ENCODE measurements at regions not wholly inside any gene's neighbourhood (a gene's known extent, or its start where the extent isn't known, plus 50 kb on each side); places are given as distances from the start of the nearest gene placed in this dataset.
"Not testable (repeated sequence)": the region's sequence is repeated elsewhere in the genome, so short reads cannot be mapped to it uniquely, and the experiment has no call there.

- Mint-ChIP-seq H3K36me3 (ENCODE audit: insufficient read depth in 2 of 2) (no peaks in the 10 kb centered on the region), H3K4me3 (no peak overlapping the region), H3K9me3 (no peaks in the 10 kb centered on the region), H3K27ac (no peak overlapping the region), H3K27me3 (ENCODE audit: low read depth) (no peaks in the 10 kb centered on the region), H3K4me1 (ENCODE audit: low read depth) (peaks cover 30% of the 10 kb centered on the region)
- ATAC-seq (replicated peaks in 1 of 2) (no peak), DNase-seq (no peak)
These were observed 87.4 kb downstream of the GLUL start for GRCh38 chr1:182304218-182304617.

GRCh38 chr1:182303778-182304177 lies 87.8 kb downstream of the GLUL start:
- Mint-ChIP-seq H3K4me3 (no peak overlapping the region), H3K4me1 (ENCODE audit: low read depth) (peaks cover 30% of the 10 kb centered on the region), H3K27me3 (ENCODE audit: low read depth) (no peaks in the 10 kb centered on the region), H3K9me3 (no peaks in the 10 kb centered on the region), H3K36me3 (ENCODE audit: insufficient read depth in 2 of 2) (no peaks in the 10 kb centered on the region), H3K27ac (no peak overlapping the region)
- DNase-seq (no peak), ATAC-seq (replicated peaks in 1 of 2) (no peak)

- Mint-ChIP-seq H3K4me1 (ENCODE audit: low read depth) (peaks cover 30% of the 10 kb centered on the region), H3K9me3 (no peaks in the 10 kb centered on the region), H3K27ac (peak overlapping the region; percentile 88), H3K27me3 (ENCODE audit: low read depth) (no peaks in the 10 kb centered on the region), H3K36me3 (ENCODE audit: insufficient read depth in 2 of 2) (no peaks in the 10 kb centered on the region), H3K4me3 (peak overlapping the region; percentile 33 to 53)
- DNase-seq: peak; percentile 57 to 67
- peak; percentile 73 to 75 for ATAC-seq (replicated peaks in 1 of 2)
These were observed 90.0 kb downstream of the GLUL start for GRCh38 chr1:182301467-182302198.

- H3K4me3 Mint-ChIP-seq: peak overlapping the region; percentile 1 to 27
- peak; percentile 84 to 85 for ATAC-seq (replicated peaks in 1 of 2)
- H3K27me3 Mint-ChIP-seq (ENCODE audit: low read depth): no peaks in the 10 kb centered on the region
- H3K36me3 Mint-ChIP-seq (ENCODE audit: insufficient read depth in 2 of 2): no peaks in the 10 kb centered on the region
- DNase-seq: peak; percentile 54 to 66
- H3K4me1 Mint-ChIP-seq (ENCODE audit: low read depth): peaks cover 30% of the 10 kb centered on the region
- no peaks in the 10 kb centered on the region for H3K9me3 Mint-ChIP-seq
- H3K27ac Mint-ChIP-seq: peak overlapping the region; percentile 88
These were observed 90.6 kb downstream of the GLUL start for GRCh38 chr1:182301026-182301436.

- peak; percentile 46 for DNase-seq
- Mint-ChIP-seq H3K4me1 (ENCODE audit: low read depth) (peaks cover 30% of the 10 kb centered on the region), H3K36me3 (ENCODE audit: insufficient read depth in 2 of 2) (no peaks in the 10 kb centered on the region), H3K4me3 (peak overlapping the region; percentile 36 to 50), H3K27ac (peak overlapping the region; percentile 85), H3K27me3 (ENCODE audit: low read depth) (no peaks in the 10 kb centered on the region), H3K9me3 (no peaks in the 10 kb centered on the region)
- ATAC-seq (replicated peaks in 1 of 2): no peak
These were observed 91.6 kb downstream of the GLUL start for GRCh38 chr1:182299728-182300616.

GRCh38 chr1:182299054-182299727 lies 92.4 kb downstream of the GLUL start:
- H3K9me3 Mint-ChIP-seq; H3K36me3 Mint-ChIP-seq (ENCODE audit: insufficient read depth in 2 of 2); ATAC-seq (replicated peaks in 1 of 2); DNase-seq; H3K27me3 Mint-ChIP-seq (ENCODE audit: low read depth): not testable (repeated sequence)
- H3K27ac Mint-ChIP-seq: peak overlapping the region; percentile 85
- H3K4me3 Mint-ChIP-seq: peak overlapping the region; percentile 16 to 36
- H3K4me1 Mint-ChIP-seq (ENCODE audit: low read depth): peaks cover 30% of the 10 kb centered on the region

GRCh38 chr1:182297335-182297734 lies 94.3 kb downstream of the GLUL start:
- H3K36me3 Mint-ChIP-seq (ENCODE audit: insufficient read depth in 2 of 2): no peaks in the 10 kb centered on the region
- H3K9me3 Mint-ChIP-seq: no peaks in the 10 kb centered on the region
- no peak overlapping the region for H3K4me3 Mint-ChIP-seq
- peaks cover 29% of the 10 kb centered on the region for H3K4me1 Mint-ChIP-seq (ENCODE audit: low read depth)
- no peak for DNase-seq
- ATAC-seq (replicated peaks in 1 of 2): no peak
- no peaks in the 10 kb centered on the region for H3K27me3 Mint-ChIP-seq (ENCODE audit: low read depth)
- no peak overlapping the region for H3K27ac Mint-ChIP-seq

- DNase-seq (no peak), ATAC-seq (replicated peaks in 1 of 2) (no peak)
- H3K36me3 Mint-ChIP-seq (ENCODE audit: insufficient read depth in 2 of 2): no peaks in the 10 kb centered on the region
- H3K9me3 Mint-ChIP-seq: no peaks in the 10 kb centered on the region
- no peak overlapping the region for H3K27ac Mint-ChIP-seq
- peaks cover 12% of the 10 kb centered on the region for H3K4me1 Mint-ChIP-seq (ENCODE audit: low read depth)
- no peak overlapping the region for H3K4me3 Mint-ChIP-seq
- no peaks in the 10 kb centered on the region for H3K27me3 Mint-ChIP-seq (ENCODE audit: low read depth)
These were observed 95.9 kb downstream of the GLUL start for GRCh38 chr1:182295697-182296096.

- no peaks in the 10 kb centered on the region for H3K36me3 Mint-ChIP-seq (ENCODE audit: insufficient read depth in 2 of 2)
- H3K9me3 Mint-ChIP-seq: no peaks in the 10 kb centered on the region
- H3K4me1 Mint-ChIP-seq (ENCODE audit: low read depth): no peaks in the 10 kb centered on the region
- no peak for ATAC-seq (replicated peaks in 1 of 2)
- no peak overlapping the region for H3K4me3 Mint-ChIP-seq
- no peak overlapping the region for H3K27ac Mint-ChIP-seq
- DNase-seq: no peak
- no peaks in the 10 kb centered on the region for H3K27me3 Mint-ChIP-seq (ENCODE audit: low read depth)
These were observed 98.4 kb downstream of the GLUL start for GRCh38 chr1:182293119-182293589.

GRCh38 chr1:182292193-182292741 lies 99.3 kb downstream of the GLUL start:
- H3K27me3 Mint-ChIP-seq (ENCODE audit: low read depth): no peaks in the 10 kb centered on the region
- H3K4me1 Mint-ChIP-seq (ENCODE audit: low read depth): no peaks in the 10 kb centered on the region
- no peak for ATAC-seq (replicated peaks in 1 of 2)
- DNase-seq: no peak
- no peaks in the 10 kb centered on the region for H3K9me3 Mint-ChIP-seq
- no peak overlapping the region for H3K4me3 Mint-ChIP-seq
- H3K27ac Mint-ChIP-seq: no peak overlapping the region
- no peaks in the 10 kb centered on the region for H3K36me3 Mint-ChIP-seq (ENCODE audit: insufficient read depth in 2 of 2)

- Mint-ChIP-seq H3K4me3 (no peak overlapping the region), H3K4me1 (ENCODE audit: low read depth) (no peaks in the 10 kb centered on the region), H3K9me3 (no peaks in the 10 kb centered on the region), H3K36me3 (ENCODE audit: insufficient read depth in 2 of 2) (no peaks in the 10 kb centered on the region), H3K27ac (no peak overlapping the region), H3K27me3 (ENCODE audit: low read depth) (no peaks in the 10 kb centered on the region)
- no peak for ATAC-seq (replicated peaks in 1 of 2)
- DNase-seq: no peak
These were observed 99.9 kb downstream of the GLUL start for GRCh38 chr1:182291584-182292192.

GRCh38 chr1:182288749-182289604 lies 102.6 kb downstream of the GLUL start:
- ATAC-seq (replicated peaks in 1 of 2) (no peak), DNase-seq (no peak)
- H3K4me1 Mint-ChIP-seq (ENCODE audit: low read depth): peaks cover 6% of the 10 kb centered on the region
- no peaks in the 10 kb centered on the region for H3K9me3 Mint-ChIP-seq
- no peak overlapping the region for H3K27ac Mint-ChIP-seq
- no peak overlapping the region for H3K4me3 Mint-ChIP-seq
- H3K36me3 Mint-ChIP-seq (ENCODE audit: insufficient read depth in 2 of 2): no peaks in the 10 kb centered on the region
- H3K27me3 Mint-ChIP-seq (ENCODE audit: low read depth): no peaks in the 10 kb centered on the region

All from activated T-cell treated with anti-CD3 and anti-CD28 coated beads, Interleukin-2, amount 50 U/mL, for 72 hours (primary cell).